OCI-LY3 (cell line): ENCODE measurements at regions not wholly inside any gene's neighbourhood (a gene's known extent, or its start where the extent isn't known, plus 50 kb on each side); places are given as distances from the start of the nearest gene placed in this dataset.
"Not testable (repeated sequence)": the region's sequence is repeated elsewhere in the genome, so short reads cannot be mapped to it uniquely, and the experiment has no call there.

ENCODE experiments used
- CTCF ChIP-seq: fragments of 200-600, 300-600 bp; sonication (generic); IDR thresholded peaks from 2 replicates; pipeline ENCODE4 v1.5.1; 2014; ENCODE audit warnings: antibody characterized with exemption, low read length, low read depth
- EZH2phosphoT487 ChIP-seq: fragments of 200-600 bp; shearing (Covaris generic); IDR thresholded peaks from 2 replicates; pipeline ENCODE4 v1.6.1; 2018; ENCODE audit warnings: antibody characterized with exemption, mixed run types, low read depth

GRCh38 chr3:130201272-130201671, 119.6 kb downstream of the ALG1L2 start:
- not testable (repeated sequence) for TF ChIP-seq CTCF, EZH2phosphoT487
